ENCODE measurements at regions not wholly inside any gene's neighbourhood (a gene's known extent, or its start where the extent isn't known, plus 50 kb on each side); places are given as distances from the start of the nearest gene placed in this dataset.

- no peak for DNase-seq (ENCODE audit: low read depth)
Observed at GRCh38 chr13:103196356-103196755, 130.1 kb upstream of the SLC10A2 start.

GRCh38 chr13:103195762-103196161 lies 129.5 kb upstream of the SLC10A2 start:
- DNase-seq (ENCODE audit: low read depth), result no peak

- DNase-seq (ENCODE audit: low read depth), result no peak
Observed at GRCh38 chr13:103194871-103195270, 128.7 kb upstream of the SLC10A2 start.

GRCh38 chr13:103192511-103193135 lies 126.4 kb upstream of the SLC10A2 start:
- DNase-seq (ENCODE audit: low read depth), result no peak

GRCh38 chr13:103190841-103191240 lies 124.6 kb upstream of the SLC10A2 start:
- DNase-seq (ENCODE audit: low read depth), result no peak

GRCh38 chr13:103188713-103189326 lies 122.6 kb upstream of the SLC10A2 start:
- DNase-seq (ENCODE audit: low read depth), result peak; percentile 16

GRCh38 chr13:103187721-103188156 lies 121.5 kb upstream of the SLC10A2 start:
- no peak for DNase-seq (ENCODE audit: low read depth)

- no peak for DNase-seq (ENCODE audit: low read depth)
Observed at GRCh38 chr13:103184413-103184812, 118.2 kb upstream of the SLC10A2 start.

GRCh38 chr13:103178986-103179943 lies 113.0 kb upstream of the SLC10A2 start:
- no peak for DNase-seq (ENCODE audit: low read depth)

- no peak for DNase-seq (ENCODE audit: low read depth)
Observed at GRCh38 chr13:103174966-103175365, 108.7 kb upstream of the SLC10A2 start.

- DNase-seq (ENCODE audit: low read depth), result no peak
Observed at GRCh38 chr13:103168901-103169508, 102.8 kb upstream of the SLC10A2 start.

GRCh38 chr13:103164251-103164650 lies 98.0 kb upstream of the SLC10A2 start:
- DNase-seq (ENCODE audit: low read depth), result no peak

GRCh38 chr13:103161476-103161875 lies 95.3 kb upstream of the SLC10A2 start:
- no peak for DNase-seq (ENCODE audit: low read depth)

GRCh38 chr13:103157434-103158145 lies 91.4 kb upstream of the SLC10A2 start:
- no peak for DNase-seq (ENCODE audit: low read depth)

GRCh38 chr13:103157016-103157415 lies 90.8 kb upstream of the SLC10A2 start:
- DNase-seq (ENCODE audit: low read depth), result no peak

GRCh38 chr13:103156346-103156998 lies 90.3 kb upstream of the SLC10A2 start:
- no peak for DNase-seq (ENCODE audit: low read depth)

- no peak for DNase-seq (ENCODE audit: low read depth)
Observed at GRCh38 chr13:103153466-103153865, 87.2 kb upstream of the SLC10A2 start.

- DNase-seq (ENCODE audit: low read depth), result no peak
Observed at GRCh38 chr13:103147961-103148360, 81.7 kb upstream of the SLC10A2 start.

GRCh38 chr13:103145442-103145841 lies 79.2 kb upstream of the SLC10A2 start:
- no peak for DNase-seq (ENCODE audit: low read depth)

- DNase-seq (ENCODE audit: low read depth), result no peak
Observed at GRCh38 chr13:103143432-103143831, 77.2 kb upstream of the SLC10A2 start.

GRCh38 chr13:103142151-103142550 lies 75.9 kb upstream of the SLC10A2 start:
- no peak for DNase-seq (ENCODE audit: low read depth)

Measured in ELR (cell line).